GM23338 (cell line): ENCODE measurements at regions not wholly inside any gene's neighbourhood (a gene's known extent, or its start where the extent isn't known, plus 50 kb on each side); places are given as distances from the start of the nearest gene placed in this dataset.

Experiments
- ATAC-seq: fragments of 200-7000 bp; cut with Tn5 transposase; 3 replicates; pipeline ENCODE4 v1.9.1; 2020
- DNase-seq: peaks from one replicate; pipeline ENCODE4 v3.0.0-alpha.2; 2015; ENCODE audit warnings: low spot score
- H2AFZ ChIP-seq: fragments of 200-600 bp; sonication (generic); 2 replicates; pipeline ENCODE4 v1.8.0; 2016; ENCODE audit warnings: antibody characterized with exemption, mild to moderate bottlenecking, moderate library complexity
- H3F3A ChIP-seq: fragments of 200-600 bp; sonication (generic); replicated peaks from 2 replicates; pipeline ENCODE4 v1.8.0; 2017; ENCODE audit warnings: antibody characterized with exemption, mixed run types, low read depth
- H3K27ac ChIP-seq: fragments of 200-600 bp; sonication (generic); 2 replicates; pipeline ENCODE4 v1.6.1; 2016; ENCODE audit warnings: low read depth
- H3K27me3 ChIP-seq: fragments of 200-600 bp; sonication (generic); 2 replicates; pipeline ENCODE4 v1.8.0; 2016; ENCODE audit warnings: mild to moderate bottlenecking, mixed run types, moderate library complexity; ENCODE audit not compliant: insufficient read depth
- H3K36me3 ChIP-seq: fragments of 200-600 bp; sonication (generic); 2 replicates; pipeline ENCODE4 v1.8.0; 2016; ENCODE audit warnings: mild to moderate bottlenecking; ENCODE audit not compliant: insufficient read depth
- H3K4me1 ChIP-seq: fragments of 200-600 bp; sonication (generic); 2 replicates; pipeline ENCODE4 v1.8.0; 2016; ENCODE audit warnings: mild to moderate bottlenecking, moderate library complexity; ENCODE audit not compliant: insufficient read depth
- H3K4me2 ChIP-seq: fragments of 200-600 bp; sonication (generic); 2 replicates; pipeline ENCODE4 v1.7.1; 2017; ENCODE audit warnings: mixed run types
- H3K4me3 ChIP-seq: fragments of 200-600 bp; sonication (generic); 2 replicates; pipeline ENCODE4 v1.6.1; 2016; ENCODE audit warnings: mixed run types
- H3K79me2 ChIP-seq: fragments of 200-600 bp; sonication (generic); replicated peaks from 2 replicates; pipeline ENCODE4 v1.8.0; 2017; ENCODE audit warnings: mild to moderate bottlenecking; ENCODE audit not compliant: insufficient read depth
- H3K9me2 ChIP-seq: fragments of 200-600 bp; sonication (generic); 2 replicates; pipeline ENCODE4 v1.8.0; 2017; ENCODE audit not compliant: insufficient read depth
- H4K20me1 ChIP-seq: fragments of 200-600 bp; sonication (generic); replicated peaks from 2 replicates; pipeline ENCODE4 v1.8.0; 2017; ENCODE audit warnings: mild to moderate bottlenecking; ENCODE audit not compliant: insufficient read depth
- H3K27ac Mint-ChIP-seq: 2 replicates; pipeline ENCODE4 v1.8.0; 2020; ENCODE audit warnings: inconsistent platforms, mild to moderate bottlenecking, moderate library complexity, mixed read lengths
- H3K27me3 Mint-ChIP-seq: 3 replicates; pipeline ENCODE4 v1.8.0; 2022; ENCODE audit warnings: low read depth, mild to moderate bottlenecking, moderate library complexity, mixed read lengths, inconsistent platforms; ENCODE audit not compliant: insufficient read depth, poor library complexity
- H3K36me3 Mint-ChIP-seq: 3 replicates; pipeline ENCODE4 v1.8.0; 2021; ENCODE audit warnings: low read depth, mild to moderate bottlenecking, inconsistent platforms, moderate library complexity, mixed read lengths
- H3K4me1 Mint-ChIP-seq: 3 replicates; pipeline ENCODE4 v1.8.0; 2020; ENCODE audit warnings: mild to moderate bottlenecking, inconsistent platforms, mixed read lengths
- H3K4me3 Mint-ChIP-seq: 3 replicates; pipeline ENCODE4 v1.8.0; 2021; ENCODE audit warnings: moderate library complexity, mild to moderate bottlenecking, inconsistent platforms, mixed read lengths
- H3K9me3 Mint-ChIP-seq: 3 replicates; pipeline ENCODE4 v1.8.0; 2020; ENCODE audit warnings: moderate library complexity, mild to moderate bottlenecking, inconsistent platforms, mixed read lengths
- CREB1 ChIP-seq: fragments of 250-450 bp; sonication (Bioruptor Pico); IDR thresholded peaks from 2 replicates; pipeline ENCODE4 v1.5.0; 2020; ENCODE audit warnings: low read depth, mild to moderate bottlenecking, moderate library complexity
- ETS1 ChIP-seq: IDR thresholded peaks from 2 replicates; pipeline ENCODE4 v1.6.1; 2016; ENCODE audit warnings: antibody characterized with exemption
- EZH2phosphoT487 ChIP-seq: fragments of 200-600 bp; sonication (generic); IDR thresholded peaks from one replicate; pipeline ENCODE4 v1.8.1; 2018; ENCODE audit warnings: antibody characterized with exemption; ENCODE audit not compliant: unreplicated experiment
- JUNB ChIP-seq: IDR thresholded peaks from one replicate; pipeline ENCODE4 v1.6.1; 2016; ENCODE audit warnings: antibody characterized with exemption; ENCODE audit not compliant: unreplicated experiment
- NANOG ChIP-seq: IDR thresholded peaks from 2 replicates; pipeline ENCODE4 v1.6.1; 2016; ENCODE audit warnings: antibody characterized with exemption, borderline replicate concordance
- POLR2AphosphoS5 ChIP-seq: IDR thresholded peaks from 2 replicates; pipeline ENCODE4 v1.6.1; 2016; ENCODE audit warnings: antibody characterized with exemption, low read depth
- REST ChIP-seq: IDR thresholded peaks from one replicate; pipeline ENCODE4 v1.6.1; 2018; ENCODE audit warnings: antibody characterized with exemption; ENCODE audit not compliant: unreplicated experiment
- STAT1 ChIP-seq: IDR thresholded peaks from one replicate; pipeline ENCODE4 v1.6.1; 2016; ENCODE audit warnings: antibody characterized with exemption; ENCODE audit not compliant: unreplicated experiment
- ZNF114 ChIP-seq: fragments of 250-450 bp; sonication (Bioruptor Pico); IDR thresholded peaks from 2 replicates; pipeline ENCODE4 v1.5.0; 2020; ENCODE audit warnings: mild to moderate bottlenecking, moderate library complexity
- ZNF331 ChIP-seq: fragments of 250-450 bp; sonication (Bioruptor Pico); IDR thresholded peaks from 2 replicates; pipeline ENCODE4 v1.5.0; 2020; ENCODE audit warnings: low read depth, mild to moderate bottlenecking, moderate library complexity
- TF ChIP-seq, protein P1 (sequence below), 2 experiments: fragments of 200-600 bp in 1 of 2; sonication (generic) in 1 of 2; conservative IDR thresholded peaks; 2 replicates each; pipeline versions ENCODE4 v1.5.1 to v1.6.1; 2016 to 2017; ENCODE audit warnings: antibody characterized with exemption in 2 of 2, low read depth in 2 of 2, mild to moderate bottlenecking in 2 of 2, moderate library complexity in 1 of 2

- TF ChIP-seq REST, result no peak
- TF ChIP-seq ZNF114, result no peak
- TF ChIP-seq JUNB, result no peak
- no peak for TF ChIP-seq POLR2AphosphoS5
- TF ChIP-seq ETS1, result no peak
- no peak for TF ChIP-seq STAT1
These were observed 140.7 kb downstream of the DYRK2 start (continued) for GRCh38 chr12:67789266-67789665.

- Mint-ChIP-seq H3K27ac (no peak overlapping the region; the same call in 1 of the 2 replicates), H3K27me3 (no peaks in the 10 kb centered on the region), H3K4me3 (no peak overlapping the region), H3K4me1 (peaks cover 7% of the 10 kb centered on the region), H3K36me3 (peaks cover 11% of the 10 kb centered on the region; the same call in 2 of the 3 replicates), H3K9me3 (peaks cover 12% of the 10 kb centered on the region)
- no peak overlapping the region for H3K4me2 ChIP-seq
- no peak overlapping the region; the same call in 1 of the 2 replicates for H2AFZ ChIP-seq
- no peaks in the 10 kb centered on the region for H4K20me1 ChIP-seq
- no peaks in the 10 kb centered on the region for H3K27me3 ChIP-seq
- no peaks in the 10 kb centered on the region for H3F3A ChIP-seq
- no peak overlapping the region for H3K4me3 ChIP-seq
- H3K4me1 ChIP-seq, result peaks cover 15% of the 10 kb centered on the region
- no peaks in the 10 kb centered on the region for H3K79me2 ChIP-seq
- ATAC-seq (no peak), DNase-seq (no peak)
- no peaks in the 10 kb centered on the region for H3K36me3 ChIP-seq
- H3K27ac ChIP-seq, result no peak overlapping the region
- H3K9me2 ChIP-seq, result 0 out of 2 replicates have a peak, but pooled peaks cover 2% of the 10 kb centered on the region
- no peak for TF ChIP-seq CREB1 (CRISPR knock-in tag)
- TF ChIP-seq, protein P1, sequence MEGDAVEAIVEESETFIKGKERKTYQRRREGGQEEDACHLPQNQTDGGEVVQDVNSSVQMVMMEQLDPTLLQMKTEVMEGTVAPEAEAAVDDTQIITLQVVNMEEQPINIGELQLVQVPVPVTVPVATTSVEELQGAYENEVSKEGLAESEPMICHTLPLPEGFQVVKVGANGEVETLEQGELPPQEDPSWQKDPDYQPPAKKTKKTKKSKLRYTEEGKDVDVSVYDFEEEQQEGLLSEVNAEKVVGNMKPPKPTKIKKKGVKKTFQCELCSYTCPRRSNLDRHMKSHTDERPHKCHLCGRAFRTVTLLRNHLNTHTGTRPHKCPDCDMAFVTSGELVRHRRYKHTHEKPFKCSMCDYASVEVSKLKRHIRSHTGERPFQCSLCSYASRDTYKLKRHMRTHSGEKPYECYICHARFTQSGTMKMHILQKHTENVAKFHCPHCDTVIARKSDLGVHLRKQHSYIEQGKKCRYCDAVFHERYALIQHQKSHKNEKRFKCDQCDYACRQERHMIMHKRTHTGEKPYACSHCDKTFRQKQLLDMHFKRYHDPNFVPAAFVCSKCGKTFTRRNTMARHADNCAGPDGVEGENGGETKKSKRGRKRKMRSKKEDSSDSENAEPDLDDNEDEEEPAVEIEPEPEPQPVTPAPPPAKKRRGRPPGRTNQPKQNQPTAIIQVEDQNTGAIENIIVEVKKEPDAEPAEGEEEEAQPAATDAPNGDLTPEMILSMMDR (conservative IDR thresholded peaks at IDR 0.05; ENCODE audit: low read depth in 2 of 2), result no peak
- no peak for TF ChIP-seq JUNB
- no peak for TF ChIP-seq EZH2phosphoT487
- no peak for TF ChIP-seq ZNF331
- TF ChIP-seq NANOG, result no peak
- TF ChIP-seq ETS1, result no peak
- no peak for TF ChIP-seq REST
These were observed 142.1 kb downstream of the DYRK2 start for GRCh38 chr12:67790660-67791059.
